GM12878 (cell line): ENCODE measurements at regions not wholly inside any gene's neighbourhood (a gene's known extent, or its start where the extent isn't known, plus 50 kb on each side); places are given as distances from the start of the nearest gene placed in this dataset.

Experiments
- ATAC-seq: fragments of 200-7000 bp; cut with Tn5 transposase; 3 replicates; pipeline ENCODE4 v1.9.1; 2020; ENCODE audit warnings: mild to moderate bottlenecking, moderate library complexity
- BruUV-seq: library from RNA; stranded (reverse); fragments of 400-500 nt; replicated peaks from 2 replicates; lab custom pipeline; 2021; lab: Mats Ljungman, UMichigan
- CTCF ChIA-PET: fragments of 300-600 bp; sonication (Branson Sonifier 250); formaldehyde crosslinking; extraction: SDS; loops from one replicate; lab custom pipeline; 2021; ENCODE audit warnings: inconsistent platforms; lab: Yijun Ruan, JAX
- POLR2A ChIA-PET: fragments of 350-600 bp; formaldehyde crosslinking; extraction: SDS; loops from one replicate; lab custom pipeline; 2021; ENCODE audit warnings: inconsistent platforms; lab: Charles Lee
- RAD21 ChIA-PET: fragments of 300-600 bp; sonication (Branson Sonifier 250); formaldehyde crosslinking; loops from one replicate; lab custom pipeline; 2023; ENCODE audit warnings: antibody characterized with exemption; ENCODE audit not compliant: unreplicated experiment; lab: Charles Lee
- SMC1A ChIA-PET: fragments of 300-600 bp; sonication (Branson Sonifier 250); formaldehyde crosslinking; loops from one replicate; lab custom pipeline; 2023; ENCODE audit not compliant: unreplicated experiment, uncharacterized antibody; lab: Charles Lee
- DNase-seq: peaks from one replicate; pipeline ENCODE4 v3.0.0-alpha.2; 2011; ENCODE audit warnings: low read depth, low spot score
- FAIRE-seq: peaks from 3 replicates; lab custom pipeline; 2011; peaks lifted over from hg19 to GRCh38; lab: Jason Lieb, UNC
- H2AFZ ChIP-seq: 2 replicates; pipeline ENCODE4 v1.6.0; 2011; ENCODE audit warnings: low read depth, low read length, control low read depth; ENCODE audit not compliant: control insufficient read depth
- H3K27ac ChIP-seq: 2 replicates; pipeline ENCODE4 v1.5.1; 2011; ENCODE audit warnings: control low read depth; ENCODE audit not compliant: control insufficient read depth, insufficient read depth
- H3K27me3 ChIP-seq, 2 experiments: replicated peaks in 1 of 2; 2 replicates each; pipeline versions ENCODE4 v1.6.0 to v1.6.1; 2011; ENCODE audit warnings: low read length in 1 of 2; ENCODE audit not compliant: control insufficient read depth in 2 of 2, insufficient read depth in 2 of 2
- H3K36me3 ChIP-seq, 2 experiments: 2 replicates each; pipeline ENCODE4 v1.5.1; 2011; ENCODE audit warnings: low read length in 1 of 2; ENCODE audit not compliant: control insufficient read depth in 2 of 2, insufficient read depth in 2 of 2
- H3K4me1 ChIP-seq: 2 replicates; pipeline ENCODE4 v1.6.1; 2011; ENCODE audit warnings: mild to moderate bottlenecking, low read length, moderate library complexity, mixed read lengths; ENCODE audit not compliant: control insufficient read depth, insufficient read depth
- H3K4me2 ChIP-seq: 2 replicates; pipeline ENCODE4 v1.6.0; 2011; ENCODE audit warnings: control low read depth; ENCODE audit not compliant: control insufficient read depth, insufficient read depth
- H3K4me3 ChIP-seq: fragments of 200-600 bp; sonication (generic); 2 replicates; pipeline ENCODE4 v1.5.1; 2016
- H3K79me2 ChIP-seq: 2 replicates; pipeline ENCODE4 v1.6.0; 2011; ENCODE audit warnings: low read length; ENCODE audit not compliant: control insufficient read depth, insufficient read depth
- H3K9ac ChIP-seq: 2 replicates; pipeline ENCODE4 v1.8.0; 2011; ENCODE audit warnings: low read length, control low read depth, mixed read lengths; ENCODE audit not compliant: control insufficient read depth, insufficient read depth
- H3K9me3 ChIP-seq: replicated peaks from 3 replicates; pipeline ENCODE4 v1.5.1; 2011; ENCODE audit warnings: mild to moderate bottlenecking, low read length; ENCODE audit not compliant: control insufficient read depth, insufficient read depth
- H4K20me1 ChIP-seq: 2 replicates; pipeline ENCODE4 v1.6.0; 2011; ENCODE audit not compliant: control insufficient read depth, insufficient read depth
- MTA3 ChIP-seq: IDR thresholded peaks from 2 replicates; pipeline ENCODE4 v1.6.1; 2012; ENCODE audit warnings: low read length, inconsistent platforms, borderline replicate concordance
- NBN ChIP-seq: fragments of 450-650 bp; IDR thresholded peaks from 2 replicates; pipeline ENCODE4 v1.6.1; 2016
- PAX8 ChIP-seq: fragments of 450-650 bp; IDR thresholded peaks from 2 replicates; pipeline ENCODE4 v1.6.1; 2017; ENCODE audit warnings: mild to moderate bottlenecking, moderate library complexity
- TAF1 ChIP-seq: IDR thresholded peaks from 2 replicates; pipeline ENCODE4 v1.6.1; 2011; ENCODE audit warnings: mild to moderate bottlenecking, low read depth, low read length, borderline replicate concordance
- TCF3 ChIP-seq: IDR thresholded peaks from 2 replicates; pipeline ENCODE4 v1.6.1; 2012; ENCODE audit warnings: low read depth, mild to moderate bottlenecking, low read length, borderline replicate concordance; ENCODE audit not compliant: insufficient read depth
- ZNF24 ChIP-seq: fragments of 450-650 bp; IDR thresholded peaks from 2 replicates; pipeline ENCODE4 v1.6.1; 2017; ENCODE audit warnings: antibody characterized with exemption, mild to moderate bottlenecking
- ZNF274 ChIP-seq: IDR thresholded peaks from one replicate; pipeline ENCODE4 v1.8.0; 2011; ENCODE audit not compliant: insufficient read length, insufficient read depth
- ZNF592 ChIP-seq: fragments of 450-650 bp; IDR thresholded peaks from 2 replicates; pipeline ENCODE4 v1.6.1; 2017; ENCODE audit warnings: mild to moderate bottlenecking, moderate library complexity
- WGBS: methylation state at CpG from one replicate; pipeline ENCODE4 v1.1.6; 2016; ENCODE audit warnings: low lambda C conversion rate; ENCODE audit not compliant: insufficient replicate concordance, insufficient coverage; ENCODE audit errors: missing lambda C conversion rate; 5-methylcytosine and 5-hydroxymethylcytosine counted together
- in situ Hi-C: fragments of 300-500 bp; cut with MboI; formaldehyde crosslinking; loops from 9 replicates; pipeline ENCODE4 v1.14.3; 2018; ENCODE audit warnings: mixed read lengths
- intact Hi-C: fragments of 100-400 bp; cut with micrococcal nuclease; formaldehyde crosslinking; loops from one replicate; pipeline ENCODE4 v1.14.2; 2022; ENCODE audit not compliant: unreplicated experiment

GRCh38 chr14:29454026-29454693, 473.5 kb downstream of the PRKD1 start:
- FAIRE-seq (no peak), ATAC-seq (no peak), DNase-seq (no peak)
- POLR2A ChIA-PET, result no interaction called here
- H3K79me2 ChIP-seq, result no peaks in the 10 kb centered on the region
- in situ Hi-C loops (no loop called here), intact Hi-C loops (no loop called here)
- no peaks in the 10 kb centered on the region for H3K27me3 ChIP-seq
- no peak overlapping the region for H3K9ac ChIP-seq
- H3K4me3 ChIP-seq, result no peak overlapping the region
- CTCF ChIA-PET, result no interaction called here
- TF ChIP-seq PAX8 (no peak), ZNF274 (no peak), MTA3 (no peak), NBN (no peak), ZNF592 (no peak), ZNF24 (no peak), TCF3 (no peak), TAF1 (no peak)
- SMC1A ChIA-PET, result no interaction called here
- H3K36me3 ChIP-seq, result no peaks in the 10 kb centered on the region
- no TSS peak for BruUV-seq
- RAD21 ChIA-PET, result no interaction called here
- no peak overlapping the region for H2AFZ ChIP-seq
- no peaks in the 10 kb centered on the region for H3K4me1 ChIP-seq
- no peaks in the 10 kb centered on the region for H3K9me3 ChIP-seq
- 3% methylated on average over 4 of the region's 4 CpGs for WGBS
- no peak overlapping the region for H3K27ac ChIP-seq
- no peak overlapping the region for H3K4me2 ChIP-seq
- H4K20me1 ChIP-seq, result no peaks in the 10 kb centered on the region
